ENCODE measurements at regions not wholly inside any gene's neighbourhood (a gene's known extent, or its start where the extent isn't known, plus 50 kb on each side); places are given as distances from the start of the nearest gene placed in this dataset.

- TF ChIP-seq CTCF (IDR thresholded peaks at IDR 0.05) (no peak), ZFX (IDR thresholded peaks at IDR 0.05; ENCODE audit: borderline replicate concordance) (no peak)
Measured at GRCh38 chr14:82091097-82091496, 557.4 kb upstream of the SEL1L start.

Data from 22Rv1 (cell line).